Right ventricle myocardium inferior (tissue), 1 donor: ENCODE measurements at regions not wholly inside any gene's neighbourhood (a gene's known extent, or its start where the extent isn't known, plus 50 kb on each side); places are given as distances from the start of the nearest gene placed in this dataset.
"Not testable (repeated sequence)": the region's sequence is repeated elsewhere in the genome, so short reads cannot be mapped to it uniquely, and the experiment has no call there.

Experiments
- ATAC-seq: fragments of 200-7000 bp; cut with Tn5 transposase; one replicate; pipeline ENCODE4 v1.9.1; 2020; ENCODE audit warnings: mild to moderate bottlenecking, moderate library complexity
- DNase-seq: peaks from one replicate; pipeline ENCODE4 v3.0.0; 2021; ENCODE audit errors: missing footprints
- intact Hi-C: fragments of 100-400 bp; cut with DNase I; formaldehyde crosslinking; loops from one replicate; pipeline ENCODE4 v1.11.0; 2022
- donor health status: DM: no; HTN: yes; CAD: no; lungs with severe emphysema.

DNA sequence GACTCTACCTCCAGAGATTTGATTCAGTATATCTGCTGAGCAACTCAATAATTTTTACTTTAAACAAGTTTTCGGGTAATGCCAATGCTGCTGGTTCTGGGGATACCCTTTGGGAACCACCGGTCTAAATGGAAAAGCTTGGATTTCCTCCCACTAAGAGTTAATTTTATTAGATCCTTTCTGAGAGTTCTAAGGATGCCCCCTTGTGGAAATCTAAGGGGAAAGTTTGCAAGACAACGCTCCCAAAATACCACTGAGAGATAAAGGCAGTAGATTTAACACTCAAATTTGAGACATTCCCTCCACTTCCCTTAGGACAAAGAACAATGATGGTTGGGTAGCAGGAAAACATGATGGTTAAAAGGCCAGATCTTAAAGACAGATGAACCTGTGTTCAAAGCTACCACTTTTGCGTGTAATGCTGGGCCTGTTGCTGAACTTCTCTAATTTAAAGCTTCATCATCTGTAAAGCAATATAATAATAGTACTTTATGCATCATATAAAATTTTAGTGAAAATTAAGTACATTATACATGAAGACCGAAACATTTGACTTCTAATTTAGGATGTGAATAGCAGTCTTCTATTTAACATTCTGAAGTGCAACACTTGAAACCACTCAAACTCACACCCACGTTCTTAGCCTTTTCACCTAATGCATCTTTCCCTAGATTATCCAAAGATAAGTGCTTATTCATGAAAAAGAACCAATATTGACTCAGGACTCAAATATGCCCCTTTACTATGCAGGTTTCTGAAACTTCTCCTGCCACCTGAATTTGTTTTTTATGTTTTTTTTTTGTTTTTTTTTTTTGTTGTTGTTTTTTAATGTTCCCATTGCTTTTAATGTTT is 110.1 kb upstream of the LUZP2 start:
- DNase-seq (no peak), ATAC-seq (no peak)
- intact Hi-C loops: no loop called here

DNA sequence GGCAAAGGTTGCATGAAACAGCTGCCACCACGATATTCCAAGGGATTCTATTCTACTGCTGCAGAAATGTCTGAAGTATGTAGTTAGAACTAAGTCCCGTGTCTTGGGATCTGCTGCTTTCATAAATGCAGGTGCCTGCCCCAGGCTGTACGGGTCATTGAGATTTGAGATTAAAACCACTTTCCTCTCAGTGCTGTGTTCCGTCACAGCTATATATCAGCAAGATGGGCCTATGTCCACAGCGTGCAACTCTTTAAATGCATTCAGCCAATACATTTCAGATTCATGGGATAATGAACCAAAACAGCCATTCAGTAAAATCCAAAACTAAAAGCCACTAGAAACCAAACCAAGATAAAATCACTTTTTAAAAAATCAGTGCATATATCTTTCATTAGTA is 107.3 kb upstream of the LUZP2 start:
- intact Hi-C loops: no loop called here
- no peak for ATAC-seq
- no peak for DNase-seq

DNA sequence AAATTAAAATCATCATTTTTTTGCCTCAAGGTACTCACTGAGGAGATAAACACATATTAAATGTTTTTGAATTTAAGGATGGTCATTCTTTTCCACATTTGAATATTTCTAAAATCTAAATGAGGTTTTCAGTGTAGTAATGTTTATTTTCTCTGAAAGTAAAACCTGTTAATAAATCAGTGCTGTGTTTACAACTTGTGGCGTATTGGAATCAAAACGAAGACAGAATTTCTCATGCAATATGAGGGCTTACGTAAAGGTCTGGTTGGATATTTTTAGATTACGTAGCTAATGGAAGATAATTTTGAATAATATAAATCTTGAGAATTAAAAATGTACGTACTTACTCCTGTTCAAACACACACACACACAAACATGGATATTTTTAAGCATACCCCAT is 106.8 kb upstream of the LUZP2 start:
- ATAC-seq: no peak
- intact Hi-C loops: no loop called here

DNA sequence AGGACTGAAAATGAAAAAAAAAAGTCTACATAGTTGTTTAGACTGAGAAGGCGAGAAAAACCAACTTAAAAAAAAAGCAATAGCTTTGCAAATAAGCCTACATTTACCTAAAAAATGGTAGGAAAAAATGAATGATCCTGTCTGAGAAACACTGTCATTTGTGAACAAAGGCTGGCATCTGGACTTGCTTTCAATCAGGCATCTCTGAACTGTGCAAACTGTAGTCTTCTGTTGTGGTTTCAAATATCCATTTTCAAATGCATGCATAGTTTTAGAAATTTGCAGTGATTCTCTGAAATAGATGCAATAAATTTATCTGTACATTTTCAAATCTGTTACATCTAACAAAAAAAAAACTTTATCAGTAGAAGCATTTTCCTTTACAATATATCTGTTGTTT is 106.1 kb upstream of the LUZP2 start:
- intact Hi-C loops: no loop called here
- ATAC-seq (no peak), DNase-seq (no peak)

More for the DNA sequence above, 106.8 kb upstream of the LUZP2 start:
- DNase-seq: no peak

DNA sequence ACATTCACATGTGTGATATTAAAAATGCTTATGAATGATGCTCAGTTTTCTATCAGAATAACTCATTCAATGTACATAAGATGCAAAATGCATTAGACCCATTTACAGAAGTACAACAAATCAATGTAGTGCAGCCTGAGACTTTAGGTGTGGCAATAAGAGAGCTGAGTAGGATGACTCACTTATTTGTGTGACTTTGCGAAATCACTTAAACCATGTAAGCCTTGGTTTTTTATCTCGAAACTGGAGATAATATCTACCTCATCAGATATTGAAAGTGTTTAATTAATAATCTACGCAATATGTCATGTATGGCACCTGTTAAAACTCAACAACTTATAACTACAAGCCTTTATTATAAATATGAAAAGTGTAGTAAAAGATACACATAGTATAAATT is 105.7 kb upstream of the LUZP2 start:
- ATAC-seq (no peak), DNase-seq (no peak)
- intact Hi-C loops: no loop called here

DNA sequence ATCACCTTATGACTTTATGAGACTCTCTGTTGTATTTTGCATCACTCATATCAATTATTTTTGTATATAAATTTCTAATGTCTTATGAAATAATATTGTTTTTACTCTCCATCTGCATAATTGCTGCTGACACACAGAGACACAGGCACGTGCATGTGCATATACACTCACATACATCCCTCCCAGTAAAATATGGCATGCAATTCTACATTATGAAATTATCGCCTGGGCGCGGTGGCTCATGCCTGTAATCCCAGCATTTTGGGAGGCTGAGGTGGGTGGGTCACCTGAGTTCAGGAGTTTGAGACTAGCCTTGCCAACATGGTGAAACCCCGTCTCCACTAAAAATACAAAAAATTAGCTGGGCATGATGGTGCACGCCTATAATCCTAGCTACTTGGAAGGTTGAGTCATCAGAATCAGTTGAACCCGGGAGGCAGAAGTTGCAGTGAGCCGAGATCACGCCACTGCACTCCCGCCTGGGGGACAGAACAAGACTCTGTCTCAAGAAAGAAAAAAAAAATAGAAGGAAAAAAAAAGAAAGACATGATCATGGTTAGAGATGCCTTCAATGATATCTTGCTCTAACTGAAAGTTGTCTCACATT is 96.7 kb upstream of the LUZP2 start:
- intact Hi-C loops: no loop called here
- DNase-seq (no peak), ATAC-seq (no peak)

DNA sequence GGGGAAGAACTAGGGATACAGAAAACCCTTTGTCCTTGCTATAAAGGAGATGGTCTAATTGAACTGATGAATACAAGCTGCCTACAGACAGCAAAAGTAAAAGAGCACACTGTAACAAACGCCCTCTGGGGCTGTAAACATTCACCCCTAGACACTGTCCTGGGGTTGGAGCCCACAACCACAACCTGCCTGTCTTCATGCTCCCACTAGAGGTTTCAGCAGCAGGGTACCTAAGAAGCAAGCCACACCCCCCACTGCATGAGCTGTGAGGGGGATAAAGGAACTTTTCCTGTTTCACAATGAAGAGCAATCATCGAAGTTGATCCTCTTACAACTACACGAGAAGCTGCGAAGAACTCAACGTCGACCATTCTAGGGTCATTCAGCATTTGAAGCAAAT is 90.5 kb upstream of the LUZP2 start:
- no peak for ATAC-seq
- no peak for DNase-seq
- intact Hi-C loops: no loop called here

DNA sequence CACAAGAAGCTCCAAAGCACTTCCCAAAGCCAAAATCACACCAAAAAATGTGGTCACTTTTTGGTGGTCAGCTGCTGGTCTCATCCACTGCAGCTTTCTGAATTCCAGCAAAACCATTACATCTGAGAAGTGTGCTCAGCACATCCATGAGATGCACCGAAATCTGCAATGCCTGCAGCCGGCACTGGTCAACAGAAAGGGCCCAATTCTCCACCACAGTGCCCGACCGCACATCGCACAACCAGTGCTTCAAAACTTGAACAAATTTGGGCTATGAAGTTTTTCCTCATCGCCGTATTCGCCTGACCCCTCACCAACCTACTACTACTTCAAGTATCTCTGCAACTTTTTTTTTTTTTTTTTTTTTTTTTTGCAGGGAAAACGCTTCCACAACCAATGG is 89.9 kb upstream of the LUZP2 start:
- intact Hi-C loops: no loop called here
- DNase-seq (no peak), ATAC-seq (no peak)

DNA sequence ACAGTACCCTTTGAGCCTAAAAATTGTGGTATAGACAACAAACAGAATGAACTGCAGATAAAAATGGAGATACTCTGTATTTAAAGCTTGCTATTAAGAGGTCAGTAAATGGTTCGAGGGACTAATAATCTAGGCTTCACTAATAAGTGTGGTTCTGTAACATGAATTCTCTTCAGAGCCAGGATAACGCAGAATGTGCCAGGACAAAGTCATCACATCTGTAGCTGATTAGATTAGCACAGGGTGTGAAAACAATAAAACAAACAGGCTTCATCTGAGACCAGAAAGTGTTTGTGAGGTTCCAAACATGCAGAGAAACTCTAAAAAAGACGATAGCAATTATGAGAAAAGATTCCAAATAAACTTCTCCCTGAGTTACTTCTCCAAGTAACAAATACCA is 89.1 kb upstream of the LUZP2 start:
- intact Hi-C loops: no loop called here
- no peak for DNase-seq
- no peak for ATAC-seq

DNA sequence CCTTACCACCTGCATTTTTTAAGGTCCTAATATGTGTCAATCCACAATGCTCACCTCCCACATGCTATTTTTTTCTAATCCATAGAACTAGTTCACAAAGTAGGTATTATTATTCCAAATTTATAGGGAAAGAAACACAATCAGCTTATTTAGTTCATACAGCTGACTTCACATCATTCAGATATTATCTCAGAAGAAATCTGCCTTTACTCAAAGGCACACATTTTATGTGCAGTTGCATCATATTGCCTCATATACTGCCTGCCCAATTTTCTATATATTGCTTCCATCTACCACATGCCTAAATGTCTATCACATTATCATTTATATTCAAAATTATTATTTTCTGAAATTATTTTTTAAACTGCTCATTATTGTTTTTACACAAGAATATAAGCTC is 88.7 kb upstream of the LUZP2 start:
- no peak for DNase-seq
- intact Hi-C loops: no loop called here
- ATAC-seq: no peak

DNA sequence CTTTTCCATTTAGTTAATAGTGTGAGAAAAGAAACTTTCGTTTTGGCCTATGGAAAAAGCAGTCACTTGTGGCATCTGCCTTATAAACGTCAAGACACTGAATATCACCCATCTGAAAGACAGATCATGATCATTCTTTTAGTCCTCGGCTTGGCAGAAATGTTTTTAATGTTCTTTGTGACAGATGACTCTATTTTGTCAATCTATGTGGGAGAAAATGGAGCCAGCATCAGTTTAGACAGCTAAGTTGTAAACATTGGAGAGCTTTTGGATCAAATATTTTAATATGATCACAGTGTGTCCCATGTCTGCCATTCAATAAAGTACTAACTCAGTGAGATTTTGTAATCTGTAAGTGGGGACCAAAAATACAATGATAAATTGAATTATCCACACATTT is 85.1 kb upstream of the LUZP2 start:
- intact Hi-C loops: no loop called here
- no peak for ATAC-seq
- no peak for DNase-seq

DNA sequence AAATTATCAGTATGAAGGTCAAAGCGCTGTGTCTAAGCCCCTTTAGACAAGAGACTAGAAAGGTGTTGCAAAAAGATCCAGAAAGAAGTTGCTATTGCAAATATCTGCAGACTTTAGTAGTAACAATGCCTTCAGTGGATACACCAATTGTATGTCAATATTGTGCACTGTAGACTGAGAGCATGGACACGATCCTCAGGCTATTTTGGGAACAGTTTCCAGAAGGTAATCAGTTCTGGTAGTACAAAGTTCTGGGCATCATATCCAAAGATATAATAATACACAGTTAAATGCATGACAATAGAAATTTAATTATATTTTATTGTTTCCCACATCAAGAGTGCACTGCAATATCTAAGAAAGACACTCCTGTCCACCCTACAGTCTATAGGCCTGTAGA is 84.1 kb upstream of the LUZP2 start:
- intact Hi-C loops: no loop called here
- DNase-seq (no peak), ATAC-seq (peak; percentile 76)

DNA sequence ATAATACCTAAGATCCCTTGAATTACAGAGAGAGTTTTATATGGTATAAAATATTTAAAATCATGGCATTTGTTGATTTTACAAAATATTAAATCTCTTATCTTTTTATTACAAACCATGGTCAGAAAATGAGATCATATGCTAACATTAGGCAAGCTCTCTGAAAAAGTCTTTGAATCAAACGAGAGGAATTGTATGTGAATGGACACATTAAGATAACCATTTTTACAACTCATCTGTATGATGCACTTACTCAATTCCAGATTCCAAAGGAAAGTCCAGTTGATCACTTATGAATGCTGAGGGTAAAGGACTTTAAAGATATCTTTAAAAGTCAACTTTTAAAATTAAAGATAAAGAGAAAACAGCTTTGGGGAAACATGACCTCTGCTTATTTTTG is 83.5 kb upstream of the LUZP2 start:
- DNase-seq (no peak), ATAC-seq (no peak)
- intact Hi-C loops: no loop called here

DNA sequence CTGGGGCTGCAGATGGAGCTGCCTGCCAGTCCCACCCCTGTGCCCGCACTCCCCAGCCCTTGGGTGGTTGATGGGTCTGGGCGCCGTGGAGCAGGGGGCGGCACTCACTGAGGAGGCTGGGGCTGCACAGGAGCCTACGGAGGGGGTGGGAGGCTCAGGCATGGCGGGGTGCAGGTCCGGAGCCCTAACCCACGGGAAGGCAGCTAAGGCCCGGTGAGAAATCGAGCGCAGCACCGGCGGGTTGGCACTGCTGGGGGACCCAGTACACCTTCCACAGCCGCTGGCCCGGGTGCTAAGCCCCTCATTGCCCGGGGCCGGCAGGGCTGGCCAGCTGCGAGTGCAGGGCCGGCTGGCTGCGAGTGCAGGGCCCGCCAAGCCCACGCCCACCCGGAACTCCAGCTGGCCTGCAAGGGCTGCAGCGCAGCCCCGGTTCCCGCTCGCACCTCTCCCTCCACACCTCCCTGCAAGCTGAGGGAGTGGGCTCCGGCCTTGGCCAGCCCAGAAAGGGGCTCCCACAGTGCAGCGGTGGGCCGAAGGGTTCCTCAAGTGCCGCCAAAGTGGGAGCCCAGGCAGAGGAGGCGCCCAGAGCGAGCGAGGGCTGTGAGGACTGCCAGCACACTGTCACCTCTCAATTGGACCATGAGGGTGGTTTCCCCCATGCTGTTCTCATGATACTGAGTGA is 80.8 kb upstream of the LUZP2 start:
- DNase-seq, ATAC-seq, intact Hi-C loops: not testable (repeated sequence)

DNA sequence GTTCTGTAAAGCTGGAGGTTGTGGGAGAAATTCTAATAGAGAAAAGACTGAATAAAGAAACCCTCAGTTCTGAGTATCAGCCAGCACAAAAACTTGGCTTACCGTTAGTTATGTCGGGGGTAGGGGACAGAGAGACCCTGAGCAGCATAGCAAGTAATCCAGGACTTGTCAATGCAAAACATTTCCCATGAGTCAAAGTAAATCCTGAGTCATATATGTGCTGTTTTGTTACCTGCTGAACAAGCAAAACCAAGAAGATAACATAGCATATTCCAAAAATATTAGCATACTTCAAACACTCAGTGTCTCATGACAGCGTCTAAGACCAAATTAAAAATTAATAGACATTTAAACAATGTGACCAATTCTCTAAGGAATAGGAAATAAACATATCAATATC is 75.1 kb upstream of the LUZP2 start:
- no peak for ATAC-seq
- intact Hi-C loops: no loop called here

DNA sequence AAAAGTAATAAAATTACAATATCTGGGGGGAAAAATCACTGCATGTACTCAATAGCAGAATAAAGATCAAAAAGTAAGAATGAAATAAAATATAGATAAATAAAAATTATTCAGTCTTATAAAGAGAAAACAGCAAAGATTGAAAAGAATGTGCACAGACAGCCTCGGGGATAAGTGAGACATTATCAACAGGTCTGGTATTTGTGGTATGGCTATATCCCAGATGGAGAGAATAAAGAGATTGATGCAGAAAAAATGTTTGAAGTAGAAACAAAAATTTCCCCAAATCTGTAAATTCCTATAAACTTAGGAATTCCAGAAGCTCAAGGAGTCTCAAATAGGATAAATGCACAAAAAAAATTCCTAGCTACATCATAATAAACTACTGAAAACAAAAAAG is 74.5 kb upstream of the LUZP2 start:
- intact Hi-C loops: no loop called here
- no peak for DNase-seq
- ATAC-seq: no peak

More for the DNA sequence above, 75.1 kb upstream of the LUZP2 start:
- DNase-seq: no peak

DNA sequence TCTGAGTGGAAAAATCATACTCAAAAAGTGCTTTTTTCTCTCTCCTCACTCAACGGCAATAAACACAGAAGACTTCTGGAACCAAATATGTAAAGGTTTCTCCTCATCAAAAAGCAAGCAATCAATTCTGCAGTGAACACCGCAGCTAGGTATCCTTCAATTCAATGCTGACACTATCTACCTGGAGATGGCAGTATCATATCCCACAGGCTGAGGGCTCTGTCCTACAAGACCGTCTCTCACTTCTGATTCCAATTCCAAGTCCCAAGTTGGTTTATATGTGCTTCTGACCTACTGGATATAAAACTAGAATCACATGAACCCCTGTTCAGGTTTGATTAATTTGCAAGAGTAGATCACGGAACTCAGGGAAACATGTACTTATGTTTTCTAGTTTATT is 59.7 kb upstream of the LUZP2 start:
- ATAC-seq (no peak), DNase-seq (no peak)
- intact Hi-C loops: no loop called here
